Glutamatergic neuron (in vitro differentiated cells): ENCODE measurements at regions not wholly inside any gene's neighbourhood (a gene's known extent, or its start where the extent isn't known, plus 50 kb on each side); places are given as distances from the start of the nearest gene placed in this dataset.

Source experiments
- DNase-seq: peaks from one replicate; pipeline ENCODE4 v3.0.0; 2022
- H3K27ac Mint-ChIP-seq: one replicate; pipeline ENCODE4 v1.8.0; 2020; ENCODE audit warnings: mild to moderate bottlenecking, mixed read lengths, inconsistent platforms; ENCODE audit not compliant: unreplicated experiment
- H3K27me3 Mint-ChIP-seq: one replicate; pipeline ENCODE4 v1.8.0; 2020; ENCODE audit warnings: mild to moderate bottlenecking, moderate library complexity, mixed read lengths, inconsistent platforms; ENCODE audit not compliant: unreplicated experiment
- H3K36me3 Mint-ChIP-seq: one replicate; pipeline ENCODE4 v1.8.0; 2020; ENCODE audit warnings: mild to moderate bottlenecking, mixed read lengths, inconsistent platforms; ENCODE audit not compliant: unreplicated experiment
- H3K4me1 Mint-ChIP-seq: one replicate; pipeline ENCODE4 v1.8.0; 2020; ENCODE audit warnings: mild to moderate bottlenecking, low read depth, mixed read lengths, inconsistent platforms; ENCODE audit not compliant: unreplicated experiment
- H3K4me3 Mint-ChIP-seq: one replicate; pipeline ENCODE4 v1.8.0; 2020; ENCODE audit warnings: mild to moderate bottlenecking, mixed read lengths, inconsistent platforms; ENCODE audit not compliant: unreplicated experiment
- H3K9me3 Mint-ChIP-seq: one replicate; pipeline ENCODE4 v1.8.0; 2020; ENCODE audit warnings: mild to moderate bottlenecking, moderate library complexity, mixed read lengths, inconsistent platforms; ENCODE audit not compliant: unreplicated experiment
- CTCF ChIP-seq: fragments of 200-600 bp; sonication (generic); IDR thresholded peaks from one replicate; pipeline ENCODE4 v1.5.0; 2021; ENCODE audit not compliant: partially characterized antibody, unreplicated experiment

GRCh38 chr18:41262688-41263087, 692.3 kb upstream of the PIK3C3 start:
- Mint-ChIP-seq H3K4me3 (no peak overlapping the region), H3K27ac (peak overlapping the region; percentile 53), H3K36me3 (no peaks in the 10 kb centered on the region), H3K27me3 (no peaks in the 10 kb centered on the region), H3K9me3 (peaks cover 2% of the 10 kb centered on the region), H3K4me1 (peaks cover 12% of the 10 kb centered on the region)
- no peak for TF ChIP-seq CTCF
- no peak for DNase-seq

DNA sequence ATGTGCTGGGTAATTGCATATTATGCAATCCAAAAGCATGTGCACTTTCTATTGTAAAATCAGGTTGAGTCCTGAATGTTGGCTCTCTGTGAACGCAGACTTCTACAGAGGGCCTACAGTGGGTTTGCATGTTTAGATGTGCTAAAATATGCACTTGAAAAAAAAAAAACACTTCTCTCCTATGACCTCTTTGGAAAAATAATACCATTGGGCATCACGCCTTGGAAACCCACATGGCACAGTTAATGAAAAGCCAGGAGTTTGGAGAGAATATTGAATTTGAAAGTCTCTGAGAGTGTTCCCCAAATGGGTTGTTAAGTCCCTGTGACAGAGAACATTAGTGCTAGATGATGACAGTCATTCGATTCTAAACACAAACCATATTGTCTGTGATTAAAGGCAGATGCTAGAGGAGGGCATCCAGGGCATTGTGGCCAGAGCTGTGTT, 710.4 kb upstream of the PIK3C3 start:
- Mint-ChIP-seq H3K27ac (no peak overlapping the region), H3K4me1 (peaks cover 12% of the 10 kb centered on the region), H3K27me3 (no peaks in the 10 kb centered on the region), H3K36me3 (no peaks in the 10 kb centered on the region), H3K9me3 (no peaks in the 10 kb centered on the region), H3K4me3 (no peak overlapping the region)
- DNase-seq: no peak
- TF ChIP-seq CTCF: no peak

- no peaks in the 10 kb centered on the region for H3K4me1 Mint-ChIP-seq
- H3K4me3 Mint-ChIP-seq: no peak overlapping the region
- H3K27me3 Mint-ChIP-seq: no peaks in the 10 kb centered on the region
Measured at GRCh38 chr18:41237317-41237716, 717.7 kb upstream of the PIK3C3 start.

GRCh38 chr18:41231681-41232080, 723.4 kb upstream of the PIK3C3 start:
- peaks cover 4% of the 10 kb centered on the region for H3K9me3 Mint-ChIP-seq
- peaks cover 6% of the 10 kb centered on the region for H3K4me1 Mint-ChIP-seq
- DNase-seq: no peak
- peaks cover 2% of the 10 kb centered on the region for H3K27me3 Mint-ChIP-seq
- no peak overlapping the region for H3K4me3 Mint-ChIP-seq
- TF ChIP-seq CTCF: no peak
- no peaks in the 10 kb centered on the region for H3K36me3 Mint-ChIP-seq
- no peak overlapping the region for H3K27ac Mint-ChIP-seq

More at GRCh38 chr18:41237317-41237716, 717.7 kb upstream of the PIK3C3 start:
- H3K9me3 Mint-ChIP-seq: no peaks in the 10 kb centered on the region
- H3K27ac Mint-ChIP-seq: no peak overlapping the region
- DNase-seq: no peak
- TF ChIP-seq CTCF: no peak
- no peaks in the 10 kb centered on the region for H3K36me3 Mint-ChIP-seq

DNA sequence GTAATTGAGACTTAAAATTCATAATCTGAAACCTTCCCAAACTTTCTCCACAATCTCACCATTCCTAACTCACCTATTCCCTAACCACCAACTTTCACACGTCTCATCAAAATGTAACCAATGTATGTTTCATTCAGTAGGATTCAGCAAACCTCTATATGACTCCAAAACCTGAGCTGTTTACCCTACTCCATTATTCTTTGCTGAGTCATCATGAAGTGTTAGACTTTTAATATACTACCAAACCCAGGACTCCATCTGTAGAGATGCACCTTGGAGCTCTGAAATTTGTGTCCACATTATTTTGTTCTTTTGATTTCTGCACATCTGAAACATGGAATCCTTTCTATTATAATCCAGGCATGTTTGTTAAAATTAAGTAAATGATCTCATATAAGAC, 727.0 kb upstream of the PIK3C3 start:
- Mint-ChIP-seq H3K27ac (no peak overlapping the region), H3K27me3 (peaks cover 2% of the 10 kb centered on the region), H3K36me3 (no peaks in the 10 kb centered on the region), H3K4me3 (no peak overlapping the region), H3K9me3 (peaks cover 4% of the 10 kb centered on the region), H3K4me1 (peaks cover 6% of the 10 kb centered on the region)
- TF ChIP-seq CTCF: no peak
- no peak for DNase-seq
